IMR-90 (cell line): ENCODE measurements at regions not wholly inside any gene's neighbourhood (a gene's known extent, or its start where the extent isn't known, plus 50 kb on each side); places are given as distances from the start of the nearest gene placed in this dataset.

Experiments used
- ATAC-seq: fragments of 200-7000 bp; cut with Tn5 transposase; 2 replicates; pipeline ENCODE4 v1.9.1; 2020; ENCODE audit warnings: low read depth, mild to moderate bottlenecking, moderate library complexity
- BruUV-seq: library from RNA; stranded (reverse); fragments of 400-500 nt; replicated peaks from 2 replicates; lab custom pipeline; 2021; lab: Mats Ljungman, UMichigan
- CTCF ChIA-PET: fragments of 300-600 bp; formaldehyde crosslinking; extraction: SDS; loops from one replicate; lab custom pipeline; 2021; ENCODE audit warnings: antibody characterized with exemption; lab: Yijun Ruan, JAX
- POLR2A ChIA-PET: fragments of 300-600 bp; sonication (Branson Sonifier 250); formaldehyde crosslinking; loops from one replicate; lab custom pipeline; 2022; ENCODE audit warnings: antibody characterized with exemption; ENCODE audit not compliant: unreplicated experiment; lab: Charles Lee
- DNase-seq: peaks from one replicate; pipeline ENCODE4 v3.0.0; 2013
- H2AFZ ChIP-seq: replicated peaks from 2 replicates; pipeline ENCODE3; 2013; ENCODE audit warnings: low read length, mild to moderate bottlenecking; ENCODE audit not compliant: poor library complexity
- H2AK5ac ChIP-seq: 2 replicates; pipeline ENCODE4 v1.6.1; 2013; ENCODE audit warnings: low read depth, low read length, inconsistent platforms
- H2AK9ac ChIP-seq: replicated peaks from 2 replicates; pipeline ENCODE3; 2013; ENCODE audit warnings: mild to moderate bottlenecking, low read depth, low read length, moderate library complexity; ENCODE audit not compliant: poor library complexity
- H2BK120ac ChIP-seq: 2 replicates; pipeline ENCODE4 v1.6.1; 2013; ENCODE audit warnings: low read depth, low read length, inconsistent platforms
- H2BK15ac ChIP-seq: 3 replicates; pipeline ENCODE4 v1.6.1; 2013; ENCODE audit warnings: low read depth, low read length, inconsistent platforms
- H2BK20ac ChIP-seq: 2 replicates; pipeline ENCODE4 v1.6.1; 2013; ENCODE audit warnings: low read depth, mild to moderate bottlenecking, inconsistent platforms, low read length, moderate library complexity
- H2BK5ac ChIP-seq: 2 replicates; pipeline ENCODE4 v1.6.1; 2013; ENCODE audit warnings: mild to moderate bottlenecking, low read depth, low read length, inconsistent platforms; ENCODE audit not compliant: poor library complexity, severe bottlenecking
- H3K14ac ChIP-seq: replicated peaks from 2 replicates; pipeline ENCODE4 v1.6.1; 2013; ENCODE audit warnings: low read depth, low read length, inconsistent platforms
- H3K18ac ChIP-seq: 2 replicates; pipeline ENCODE4 v1.6.1; 2013; ENCODE audit warnings: low read depth, low read length, control low read depth
- H3K23ac ChIP-seq: 2 replicates; pipeline ENCODE4 v1.6.1; 2013; ENCODE audit warnings: low read depth, low read length, inconsistent platforms
- H3K27ac ChIP-seq: 2 replicates; pipeline ENCODE4 v1.5.1; 2013; ENCODE audit warnings: mild to moderate bottlenecking, control low read depth, low read length; ENCODE audit not compliant: insufficient read depth
- H3K27me3 ChIP-seq: 2 replicates; pipeline ENCODE4 v1.6.1; 2013; ENCODE audit warnings: low read length; ENCODE audit not compliant: control insufficient read depth, insufficient read depth
- H3K36me3 ChIP-seq: 2 replicates; pipeline ENCODE4 v1.6.1; 2013; ENCODE audit warnings: low read length, mixed read lengths; ENCODE audit not compliant: control insufficient read depth, insufficient read depth
- H3K4ac ChIP-seq: 2 replicates; pipeline ENCODE4 v1.6.1; 2013; ENCODE audit warnings: low read depth, low read length, inconsistent platforms
- H3K4me1 ChIP-seq: 2 replicates; pipeline ENCODE4 v1.6.1; 2013; ENCODE audit warnings: low read length, mixed read lengths; ENCODE audit not compliant: control insufficient read depth, insufficient read depth
- H3K4me2 ChIP-seq: 2 replicates; pipeline ENCODE4 v1.6.1; 2013; ENCODE audit warnings: low read depth, mild to moderate bottlenecking, control low read depth, low read length, moderate library complexity
- H3K4me3 ChIP-seq: 2 replicates; pipeline ENCODE4 v1.5.1; 2013; ENCODE audit warnings: low read depth, mild to moderate bottlenecking, control low read depth, low read length, moderate library complexity; ENCODE audit not compliant: insufficient read depth
- H3K56ac ChIP-seq: 2 replicates; pipeline ENCODE4 v1.6.1; 2013; ENCODE audit warnings: low read length, inconsistent platforms; ENCODE audit not compliant: insufficient read depth; ENCODE audit errors: extremely low read depth
- H3K79me1 ChIP-seq, 2 experiments: 2 replicates each; pipeline ENCODE4 v1.6.1; 2013; ENCODE audit warnings: low read length in 2 of 2, inconsistent platforms in 1 of 2, low read depth in 1 of 2
- H3K9ac ChIP-seq: 2 replicates; pipeline ENCODE4 v1.6.1; 2013; ENCODE audit warnings: low read depth, low read length, control low read depth
- H3K9me1 ChIP-seq: 2 replicates; pipeline ENCODE4 v1.6.1; 2013; ENCODE audit warnings: low read length, inconsistent platforms; ENCODE audit not compliant: insufficient read depth
- H3K9me3 ChIP-seq: 2 replicates; pipeline ENCODE4 v1.6.1; 2013; ENCODE audit warnings: low read length; ENCODE audit not compliant: control insufficient read depth, insufficient read depth
- H4K20me1 ChIP-seq: 2 replicates; pipeline ENCODE4 v1.6.1; 2013; ENCODE audit warnings: low read length, inconsistent platforms; ENCODE audit not compliant: insufficient read depth
- H4K5ac ChIP-seq: 2 replicates; pipeline ENCODE4 v1.6.1; 2013; ENCODE audit warnings: mild to moderate bottlenecking, low read depth, low read length, control low read depth
- H4K8ac ChIP-seq, 2 experiments: 2 replicates each; pipeline ENCODE4 v1.6.1; 2013; ENCODE audit warnings: low read depth in 2 of 2, low read length in 2 of 2, control low read depth in 1 of 2, inconsistent platforms in 1 of 2
- H4K91ac ChIP-seq: 2 replicates; pipeline ENCODE4 v1.6.1; 2013; ENCODE audit warnings: low read depth, low read length, inconsistent platforms; ENCODE audit not compliant: insufficient read depth
- CEBPB ChIP-seq: IDR thresholded peaks from 2 replicates; pipeline ENCODE4 v1.6.1; 2012; ENCODE audit warnings: low read depth, low read length, improper control_type of control experiment
- CHD1 ChIP-seq: IDR thresholded peaks from 2 replicates; pipeline ENCODE4 v1.6.1; 2012; ENCODE audit warnings: low read depth, low read length, improper control_type of control experiment
- FOS ChIP-seq: fragments of 150-350 bp; IDR thresholded peaks from 2 replicates; pipeline ENCODE4 v1.6.1; 2016; ENCODE audit warnings: low read depth, low read length
- MXI1 ChIP-seq: IDR thresholded peaks from 2 replicates; pipeline ENCODE4 v1.6.1; 2012; ENCODE audit warnings: low read depth, mild to moderate bottlenecking, low read length, moderate library complexity, borderline replicate concordance
- NFE2L2 ChIP-seq: fragments of 150-350 bp; IDR thresholded peaks from 2 replicates; pipeline ENCODE4 v1.6.1; 2016; ENCODE audit warnings: low read depth, mild to moderate bottlenecking, low read length
- POLR2A ChIP-seq: IDR thresholded peaks from 2 replicates; pipeline ENCODE4 v1.6.1; 2012; ENCODE audit warnings: mild to moderate bottlenecking, low read depth, low read length
- RCOR1 ChIP-seq: IDR thresholded peaks from 2 replicates; pipeline ENCODE4 v1.6.1; 2012; ENCODE audit warnings: mild to moderate bottlenecking, low read length, improper control_type of control experiment; ENCODE audit not compliant: insufficient replicate concordance
- RFX5 ChIP-seq: IDR thresholded peaks from 2 replicates; pipeline ENCODE4 v1.8.0; 2012; ENCODE audit warnings: low read depth, mild to moderate bottlenecking, low read length, moderate library complexity
- SMC3 ChIP-seq: fragments of 150-350 bp; IDR thresholded peaks from 2 replicates; pipeline ENCODE4 v1.6.1; 2016; ENCODE audit warnings: low read depth, mild to moderate bottlenecking, antibody characterized with exemption, low read length, moderate library complexity
- WGBS, 2 experiments: methylation state at CpG; one replicate each; pipeline versions ENCODE4 v1.1.5 to v1.1.7; 2013; ENCODE audit warnings: missing lambda C conversion rate in 2 of 2; ENCODE audit not compliant: insufficient read length in 1 of 2; ENCODE audit errors: extremely low coverage in 2 of 2; 5-methylcytosine and 5-hydroxymethylcytosine counted together
- dilution Hi-C: fragments of 300-500 bp; cut with HindIII; formaldehyde crosslinking; loops from one replicate; pipeline ENCODE4 v1.14.3; 2018; ENCODE audit warnings: low sequenced_read_pairs; ENCODE audit not compliant: unreplicated experiment
- in situ Hi-C: fragments of 300-500 bp; cut with MboI; formaldehyde crosslinking; loops from 3 replicates; pipeline ENCODE4 v1.14.3; 2019; ENCODE audit warnings: low sequenced_read_pairs, inconsistent platforms, mixed read lengths
- intact Hi-C: fragments of 100-400 bp; cut with micrococcal nuclease; formaldehyde crosslinking; loops from 2 replicates; pipeline ENCODE4 v1.10.0; 2022
- TF ChIP-seq, protein P1 (sequence below): fragments of 150-350 bp; IDR thresholded peaks from 2 replicates; pipeline ENCODE4 v1.6.1; 2016; ENCODE audit warnings: low read depth, mild to moderate bottlenecking, low read length, moderate library complexity, borderline replicate concordance
- TF ChIP-seq, protein P2 (sequence below): conservative IDR thresholded peaks from 2 replicates; pipeline ENCODE4 v1.5.1; 2012; ENCODE audit warnings: mild to moderate bottlenecking, low read depth, low read length, improper control_type of control experiment
- TF ChIP-seq, protein P3 (sequence below): fragments of 150-350 bp; IDR thresholded peaks from 2 replicates; pipeline ENCODE4 v1.6.1; 2017; ENCODE audit warnings: mild to moderate bottlenecking, antibody characterized with exemption, low read length, low read depth

DNA sequence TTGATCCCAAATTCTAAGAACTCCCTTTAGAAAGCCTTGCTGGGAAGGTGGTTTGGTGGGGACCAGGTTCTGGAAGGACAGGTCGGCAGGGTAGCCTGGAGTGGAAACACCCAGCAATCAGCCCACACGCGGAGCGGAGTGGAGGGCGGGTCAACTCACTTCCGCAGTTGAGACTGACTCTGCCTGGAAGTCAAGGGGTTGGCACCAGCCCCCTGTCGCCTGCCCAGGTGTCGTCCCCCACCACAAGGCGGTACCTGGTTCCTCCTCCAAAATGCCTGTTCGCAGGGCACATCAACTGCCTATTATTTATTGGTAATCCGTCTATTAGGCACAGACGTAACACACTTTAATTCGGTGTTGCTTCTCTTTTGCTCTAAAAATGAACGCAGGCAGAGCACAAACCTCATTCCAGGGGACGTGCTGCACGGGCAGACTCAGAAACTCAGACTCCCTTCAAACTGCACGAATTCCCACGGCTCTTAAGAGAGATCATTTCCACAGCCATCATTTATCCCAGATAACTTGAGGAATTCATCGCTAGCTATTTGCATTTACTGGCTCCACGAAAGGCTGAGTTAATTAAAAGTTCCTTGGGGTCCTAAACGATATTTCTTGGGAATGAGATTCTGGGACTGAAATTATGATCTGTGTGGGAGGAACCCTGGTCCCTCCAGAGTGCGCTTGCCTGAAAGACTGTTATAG is 248.2 kb upstream of the PPP2R2D start:
- Histone ChIP-seq H3K27ac (no peak overlapping the region), H3K9ac (no peak overlapping the region), H2BK5ac (no peak overlapping the region), H2BK20ac (no peak overlapping the region), H3K79me1 (no peaks in the 10 kb centered on the region), H3K56ac (no peak overlapping the region), H2AK9ac (no peak overlapping the region), H3K4me1 (no peaks in the 10 kb centered on the region), H3K9me1 (no peaks in the 10 kb centered on the region), H4K8ac (no peak overlapping the region), H2BK15ac (no peak overlapping the region), H2BK120ac (no peak overlapping the region), H2AFZ (no peak overlapping the region), H3K27me3 (no peaks in the 10 kb centered on the region), H3K18ac (no peak overlapping the region), H4K20me1 (no peaks in the 10 kb centered on the region), H3K14ac (no peak overlapping the region), H3K4me2 (no peak overlapping the region), H3K4me3 (no peak overlapping the region), H3K9me3 (peaks cover 57% of the 10 kb centered on the region), H2AK5ac (no peak overlapping the region), H4K5ac (no peak overlapping the region), H3K23ac (no peak overlapping the region), H3K4ac (no peak overlapping the region), H3K36me3 (no peaks in the 10 kb centered on the region), H4K91ac (no peak overlapping the region)
- intact Hi-C loops (no loop called here), dilution Hi-C loops (no loop called here), in situ Hi-C loops (no loop called here)
- ChIA-PET POLR2A (no interaction called here), CTCF (no interaction called here)
- TF ChIP-seq CHD1 (no peak), RCOR1 (no peak), SMC3 (no peak), MXI1 (no peak), FOS (no peak), CEBPB (no peak), RFX5 (no peak), POLR2A (no peak), NFE2L2 (no peak)
- TF ChIP-seq, protein P1, sequence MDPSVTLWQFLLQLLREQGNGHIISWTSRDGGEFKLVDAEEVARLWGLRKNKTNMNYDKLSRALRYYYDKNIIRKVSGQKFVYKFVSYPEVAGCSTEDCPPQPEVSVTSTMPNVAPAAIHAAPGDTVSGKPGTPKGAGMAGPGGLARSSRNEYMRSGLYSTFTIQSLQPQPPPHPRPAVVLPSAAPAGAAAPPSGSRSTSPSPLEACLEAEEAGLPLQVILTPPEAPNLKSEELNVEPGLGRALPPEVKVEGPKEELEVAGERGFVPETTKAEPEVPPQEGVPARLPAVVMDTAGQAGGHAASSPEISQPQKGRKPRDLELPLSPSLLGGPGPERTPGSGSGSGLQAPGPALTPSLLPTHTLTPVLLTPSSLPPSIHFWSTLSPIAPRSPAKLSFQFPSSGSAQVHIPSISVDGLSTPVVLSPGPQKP, result no peak
- TF ChIP-seq, protein P2, sequence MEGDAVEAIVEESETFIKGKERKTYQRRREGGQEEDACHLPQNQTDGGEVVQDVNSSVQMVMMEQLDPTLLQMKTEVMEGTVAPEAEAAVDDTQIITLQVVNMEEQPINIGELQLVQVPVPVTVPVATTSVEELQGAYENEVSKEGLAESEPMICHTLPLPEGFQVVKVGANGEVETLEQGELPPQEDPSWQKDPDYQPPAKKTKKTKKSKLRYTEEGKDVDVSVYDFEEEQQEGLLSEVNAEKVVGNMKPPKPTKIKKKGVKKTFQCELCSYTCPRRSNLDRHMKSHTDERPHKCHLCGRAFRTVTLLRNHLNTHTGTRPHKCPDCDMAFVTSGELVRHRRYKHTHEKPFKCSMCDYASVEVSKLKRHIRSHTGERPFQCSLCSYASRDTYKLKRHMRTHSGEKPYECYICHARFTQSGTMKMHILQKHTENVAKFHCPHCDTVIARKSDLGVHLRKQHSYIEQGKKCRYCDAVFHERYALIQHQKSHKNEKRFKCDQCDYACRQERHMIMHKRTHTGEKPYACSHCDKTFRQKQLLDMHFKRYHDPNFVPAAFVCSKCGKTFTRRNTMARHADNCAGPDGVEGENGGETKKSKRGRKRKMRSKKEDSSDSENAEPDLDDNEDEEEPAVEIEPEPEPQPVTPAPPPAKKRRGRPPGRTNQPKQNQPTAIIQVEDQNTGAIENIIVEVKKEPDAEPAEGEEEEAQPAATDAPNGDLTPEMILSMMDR, result no peak
- TF ChIP-seq, protein P3, sequence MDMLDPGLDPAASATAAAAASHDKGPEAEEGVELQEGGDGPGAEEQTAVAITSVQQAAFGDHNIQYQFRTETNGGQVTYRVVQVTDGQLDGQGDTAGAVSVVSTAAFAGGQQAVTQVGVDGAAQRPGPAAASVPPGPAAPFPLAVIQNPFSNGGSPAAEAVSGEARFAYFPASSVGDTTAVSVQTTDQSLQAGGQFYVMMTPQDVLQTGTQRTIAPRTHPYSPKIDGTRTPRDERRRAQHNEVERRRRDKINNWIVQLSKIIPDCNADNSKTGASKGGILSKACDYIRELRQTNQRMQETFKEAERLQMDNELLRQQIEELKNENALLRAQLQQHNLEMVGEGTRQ, result no peak
- BruUV-seq, result no TSS peak
- DNase-seq (no peak), ATAC-seq (no peak)
- 20% methylated on average over 8 of the region's 22 CpGs; no CpG with 5 or more reads in 1 of the 2 experiments for WGBS, 2 experiments
